HL-60 (cell line): ENCODE measurements at regions not wholly inside any gene's neighbourhood (a gene's known extent, or its start where the extent isn't known, plus 50 kb on each side); places are given as distances from the start of the nearest gene placed in this dataset.

Experiments used
- DNase-seq, 2 experiments: peaks; one replicate each; pipeline ENCODE4 v3.0.0-alpha.2; 2010 to 2020; ENCODE audit warnings: low read depth in 1 of 2, low spot score in 1 of 2
- H3K27ac ChIP-seq: fragments of 250-450 bp; sonication (Bioruptor Pico); replicated peaks from 2 replicates; pipeline ENCODE4 v1.5.1; 2020; ENCODE audit warnings: mild to moderate bottlenecking, moderate library complexity
- H3K27me3 ChIP-seq: fragments of 250-450 bp; sonication (Bioruptor Pico); 2 replicates; pipeline ENCODE4 v1.5.1; 2021; ENCODE audit warnings: mild to moderate bottlenecking, moderate library complexity; ENCODE audit not compliant: insufficient read depth, poor library complexity, severe bottlenecking
- H3K4me3 ChIP-seq: replicated peaks from 2 replicates; pipeline ENCODE4 v1.5.1; 2011; ENCODE audit warnings: mild to moderate bottlenecking, control low read depth, low read length; ENCODE audit not compliant: insufficient read depth
- GABPA ChIP-seq: IDR thresholded peaks from 2 replicates; pipeline ENCODE4 v1.6.1; 2012; ENCODE audit warnings: low read depth
- POLR2AphosphoS5 ChIP-seq: IDR thresholded peaks from 2 replicates; pipeline ENCODE4 v1.6.1; 2012; ENCODE audit warnings: low read depth
- SPI1 ChIP-seq: IDR thresholded peaks from 2 replicates; pipeline ENCODE4 v1.6.1; 2012; ENCODE audit warnings: low read depth, mild to moderate bottlenecking, borderline replicate concordance
- TF ChIP-seq, protein P1 (sequence below): IDR thresholded peaks from 2 replicates; pipeline ENCODE4 v1.6.1; 2012; ENCODE audit warnings: low read depth; ENCODE audit not compliant: insufficient replicate concordance
- TF ChIP-seq, protein P2 (sequence below): IDR thresholded peaks from one replicate; pipeline ENCODE4 v1.5.1; 2011; ENCODE audit warnings: low read length, control low read depth, inconsistent platforms; ENCODE audit not compliant: insufficient read depth

DNA sequence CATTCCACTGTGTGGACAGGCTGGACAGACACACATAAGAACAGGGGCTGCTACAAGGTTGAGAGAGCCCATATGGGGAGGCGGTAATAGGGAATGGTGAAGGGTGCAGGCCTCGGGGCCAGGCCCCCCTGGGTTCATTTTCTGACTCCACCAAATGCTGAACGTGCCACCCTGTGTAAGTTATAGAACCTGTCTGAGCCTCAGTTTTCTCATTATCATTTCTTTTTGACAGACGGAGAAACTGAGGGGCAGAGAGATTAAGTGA is 569.5 kb downstream of the PTPRU start:
- TF ChIP-seq, protein P1, sequence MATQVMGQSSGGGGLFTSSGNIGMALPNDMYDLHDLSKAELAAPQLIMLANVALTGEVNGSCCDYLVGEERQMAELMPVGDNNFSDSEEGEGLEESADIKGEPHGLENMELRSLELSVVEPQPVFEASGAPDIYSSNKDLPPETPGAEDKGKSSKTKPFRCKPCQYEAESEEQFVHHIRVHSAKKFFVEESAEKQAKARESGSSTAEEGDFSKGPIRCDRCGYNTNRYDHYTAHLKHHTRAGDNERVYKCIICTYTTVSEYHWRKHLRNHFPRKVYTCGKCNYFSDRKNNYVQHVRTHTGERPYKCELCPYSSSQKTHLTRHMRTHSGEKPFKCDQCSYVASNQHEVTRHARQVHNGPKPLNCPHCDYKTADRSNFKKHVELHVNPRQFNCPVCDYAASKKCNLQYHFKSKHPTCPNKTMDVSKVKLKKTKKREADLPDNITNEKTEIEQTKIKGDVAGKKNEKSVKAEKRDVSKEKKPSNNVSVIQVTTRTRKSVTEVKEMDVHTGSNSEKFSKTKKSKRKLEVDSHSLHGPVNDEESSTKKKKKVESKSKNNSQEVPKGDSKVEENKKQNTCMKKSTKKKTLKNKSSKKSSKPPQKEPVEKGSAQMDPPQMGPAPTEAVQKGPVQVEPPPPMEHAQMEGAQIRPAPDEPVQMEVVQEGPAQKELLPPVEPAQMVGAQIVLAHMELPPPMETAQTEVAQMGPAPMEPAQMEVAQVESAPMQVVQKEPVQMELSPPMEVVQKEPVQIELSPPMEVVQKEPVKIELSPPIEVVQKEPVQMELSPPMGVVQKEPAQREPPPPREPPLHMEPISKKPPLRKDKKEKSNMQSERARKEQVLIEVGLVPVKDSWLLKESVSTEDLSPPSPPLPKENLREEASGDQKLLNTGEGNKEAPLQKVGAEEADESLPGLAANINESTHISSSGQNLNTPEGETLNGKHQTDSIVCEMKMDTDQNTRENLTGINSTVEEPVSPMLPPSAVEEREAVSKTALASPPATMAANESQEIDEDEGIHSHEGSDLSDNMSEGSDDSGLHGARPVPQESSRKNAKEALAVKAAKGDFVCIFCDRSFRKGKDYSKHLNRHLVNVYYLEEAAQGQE: no peak
- no peak for TF ChIP-seq POLR2AphosphoS5
- TF ChIP-seq, protein P2, sequence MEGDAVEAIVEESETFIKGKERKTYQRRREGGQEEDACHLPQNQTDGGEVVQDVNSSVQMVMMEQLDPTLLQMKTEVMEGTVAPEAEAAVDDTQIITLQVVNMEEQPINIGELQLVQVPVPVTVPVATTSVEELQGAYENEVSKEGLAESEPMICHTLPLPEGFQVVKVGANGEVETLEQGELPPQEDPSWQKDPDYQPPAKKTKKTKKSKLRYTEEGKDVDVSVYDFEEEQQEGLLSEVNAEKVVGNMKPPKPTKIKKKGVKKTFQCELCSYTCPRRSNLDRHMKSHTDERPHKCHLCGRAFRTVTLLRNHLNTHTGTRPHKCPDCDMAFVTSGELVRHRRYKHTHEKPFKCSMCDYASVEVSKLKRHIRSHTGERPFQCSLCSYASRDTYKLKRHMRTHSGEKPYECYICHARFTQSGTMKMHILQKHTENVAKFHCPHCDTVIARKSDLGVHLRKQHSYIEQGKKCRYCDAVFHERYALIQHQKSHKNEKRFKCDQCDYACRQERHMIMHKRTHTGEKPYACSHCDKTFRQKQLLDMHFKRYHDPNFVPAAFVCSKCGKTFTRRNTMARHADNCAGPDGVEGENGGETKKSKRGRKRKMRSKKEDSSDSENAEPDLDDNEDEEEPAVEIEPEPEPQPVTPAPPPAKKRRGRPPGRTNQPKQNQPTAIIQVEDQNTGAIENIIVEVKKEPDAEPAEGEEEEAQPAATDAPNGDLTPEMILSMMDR: no peak
- no peak for TF ChIP-seq GABPA
- TF ChIP-seq SPI1: no peak
- Histone ChIP-seq H3K27ac (no peak overlapping the region), H3K4me3 (no peak overlapping the region), H3K27me3 (no peaks in the 10 kb centered on the region)
- no peak for DNase-seq

DNA sequence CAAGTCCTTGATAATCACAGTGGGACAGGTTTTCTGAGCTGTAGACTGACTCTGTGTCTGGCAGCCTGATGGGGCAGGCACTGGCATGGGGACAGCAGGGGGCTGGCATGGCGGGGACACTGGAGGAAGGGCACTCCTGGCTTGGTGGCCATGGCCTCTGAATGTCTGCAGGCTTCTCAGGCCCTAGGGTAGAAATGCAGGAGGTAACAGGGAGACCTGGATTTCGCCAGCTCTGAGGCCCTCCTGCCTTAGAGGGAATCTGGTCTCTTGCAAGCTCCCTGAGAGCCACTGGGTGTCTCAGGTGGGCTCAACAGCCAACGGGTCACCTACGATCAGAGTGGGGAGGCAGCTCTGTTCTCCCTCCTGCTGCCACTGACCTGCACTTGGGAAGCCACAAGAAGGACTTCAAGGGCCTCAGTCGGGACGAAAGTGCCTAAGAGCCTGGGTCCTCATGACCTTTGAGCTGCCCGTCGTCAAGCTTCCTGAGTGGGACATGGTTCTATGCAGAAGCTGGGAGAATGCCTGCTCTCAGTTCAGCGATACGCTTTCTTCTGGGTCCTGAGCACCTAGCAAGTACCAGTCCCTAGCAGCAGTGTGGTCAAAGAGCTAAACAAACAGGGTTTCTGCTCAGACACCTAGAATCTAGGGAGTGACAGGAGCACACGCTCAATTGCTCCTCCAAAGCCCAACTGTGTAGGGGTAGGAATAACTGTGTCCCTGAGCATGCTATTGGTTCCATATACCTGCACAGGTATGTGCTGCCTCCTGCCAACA is 569.0 kb downstream of the PTPRU start:
- TF ChIP-seq GABPA (no peak), SPI1 (no peak), POLR2AphosphoS5 (no peak)
- TF ChIP-seq, protein P1: no peak
- TF ChIP-seq, protein P2: no peak
- Histone ChIP-seq H3K4me3 (no peak overlapping the region), H3K27ac (no peak overlapping the region), H3K27me3 (no peaks in the 10 kb centered on the region)
- DNase-seq: no peak

DNA sequence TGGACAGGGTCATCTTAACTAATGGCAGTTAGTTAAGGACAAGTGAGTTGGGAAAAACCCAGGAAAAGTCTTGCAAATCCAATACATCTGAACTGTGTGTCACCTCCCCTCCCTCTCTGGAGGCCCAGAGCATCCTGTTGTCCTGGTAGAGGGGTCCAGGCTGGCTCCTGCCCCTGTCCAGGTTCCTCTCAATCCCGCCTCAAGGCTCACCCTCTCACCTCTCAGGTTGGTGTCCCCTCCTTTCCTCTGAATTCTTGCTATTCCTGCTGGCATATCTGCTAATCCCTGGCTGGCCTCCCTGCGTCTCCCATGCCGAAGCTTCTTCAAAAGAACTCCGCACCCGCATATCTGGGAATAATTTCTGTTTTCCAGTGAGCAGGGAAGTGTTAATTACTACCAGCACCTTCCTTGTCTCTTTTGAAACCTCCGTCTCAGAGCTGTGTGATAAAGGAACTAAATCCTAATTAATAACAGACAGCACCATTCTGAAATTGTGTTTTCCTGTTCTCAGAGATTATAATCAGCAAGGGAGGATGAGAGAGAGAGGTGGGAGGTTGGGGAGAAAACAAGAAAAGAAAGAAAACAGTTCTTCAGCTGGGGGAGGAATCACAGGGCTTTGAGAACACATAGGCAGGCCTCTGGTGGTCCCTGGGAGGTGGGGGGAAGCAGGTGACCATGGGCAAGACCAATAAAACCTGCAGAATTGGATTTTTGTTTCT is 568.0 kb downstream of the PTPRU start:
- Histone ChIP-seq H3K4me3 (no peak overlapping the region), H3K27ac (no peak overlapping the region), H3K27me3 (no peaks in the 10 kb centered on the region)
- no peak for DNase-seq
- no peak for TF ChIP-seq GABPA
- TF ChIP-seq POLR2AphosphoS5: no peak
- TF ChIP-seq, protein P2: no peak
- TF ChIP-seq, protein P1: no peak
- TF ChIP-seq SPI1: no peak
